ENCODE measurements at regions not wholly inside any gene's neighbourhood (a gene's known extent, or its start where the extent isn't known, plus 50 kb on each side); places are given as distances from the start of the nearest gene placed in this dataset.

- no peak for TF ChIP-seq EZH2 (optimal IDR thresholded peaks at IDR 0.05; ENCODE audit: low read depth, low read length)
- TF ChIP-seq CTCF (IDR thresholded peaks at IDR 0.05; ENCODE audit: low read length): no peak
- TF ChIP-seq EZH2phosphoT487 (IDR thresholded peaks at IDR 0.05; ENCODE audit: low read length): no peak
Measured at GRCh38 chr2:234334151-234334550, 162.7 kb downstream of the ARL4C start.
